Stimulated activated CD4-positive, alpha-beta T cell treated with anti-CD3 and anti-CD28 coated beads, Interleukin-2, amount 100 ng/mL, for 48 hours (primary cell): ENCODE measurements at regions not wholly inside any gene's neighbourhood (a gene's known extent, or its start where the extent isn't known, plus 50 kb on each side); places are given as distances from the start of the nearest gene placed in this dataset.
"Not testable (repeated sequence)": the region's sequence is repeated elsewhere in the genome, so short reads cannot be mapped to it uniquely, and the experiment has no call there.

Source experiments
- DNase-seq, 2 donors: peaks; one replicate each; pipeline ENCODE4 v3.0.0-alpha.2; 2020

DNA sequence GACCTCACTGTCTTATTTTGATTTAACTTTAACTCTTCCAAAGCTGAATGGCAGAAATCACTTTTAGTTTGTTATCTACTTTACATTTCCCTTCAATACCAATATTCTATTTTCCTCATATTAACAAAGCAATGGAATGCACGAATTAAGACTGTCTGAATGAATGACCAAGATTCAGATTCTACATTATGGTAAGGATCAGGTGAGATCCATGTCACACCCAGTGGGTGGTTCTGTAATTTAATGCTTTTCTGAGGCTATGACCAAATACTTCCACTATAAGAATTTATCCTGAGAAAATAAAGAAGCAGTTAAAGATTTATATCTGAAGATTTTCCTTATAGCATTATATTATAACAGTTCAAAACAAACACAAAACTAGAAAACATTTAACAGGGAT is 90.2 kb upstream of the NUPR2 start:
- DNase-seq = no peak

DNA sequence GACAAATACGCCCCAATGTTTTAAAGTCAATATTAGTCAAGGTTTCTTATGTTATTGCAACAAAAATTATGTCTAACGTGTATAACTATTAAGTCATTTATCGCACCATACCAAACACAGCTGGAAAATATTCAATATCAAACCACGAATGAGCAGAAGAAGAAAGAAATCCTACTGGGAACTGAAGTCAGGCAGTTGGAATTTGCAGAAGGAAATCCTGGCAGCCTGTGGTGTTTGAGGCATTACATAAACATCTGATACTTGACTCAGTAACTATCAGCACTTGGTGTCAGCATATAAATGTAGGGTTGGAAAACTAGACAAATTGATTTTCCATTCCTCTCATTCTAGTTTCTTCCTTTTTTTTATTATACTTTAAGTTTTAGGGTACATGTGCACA is 83.4 kb upstream of the NUPR2 start:
- no peak for DNase-seq

- not testable (repeated sequence) for DNase-seq
Observed at GRCh38 chr7:56196195-56196594, 80.0 kb upstream of the NUPR2 start.

DNA sequence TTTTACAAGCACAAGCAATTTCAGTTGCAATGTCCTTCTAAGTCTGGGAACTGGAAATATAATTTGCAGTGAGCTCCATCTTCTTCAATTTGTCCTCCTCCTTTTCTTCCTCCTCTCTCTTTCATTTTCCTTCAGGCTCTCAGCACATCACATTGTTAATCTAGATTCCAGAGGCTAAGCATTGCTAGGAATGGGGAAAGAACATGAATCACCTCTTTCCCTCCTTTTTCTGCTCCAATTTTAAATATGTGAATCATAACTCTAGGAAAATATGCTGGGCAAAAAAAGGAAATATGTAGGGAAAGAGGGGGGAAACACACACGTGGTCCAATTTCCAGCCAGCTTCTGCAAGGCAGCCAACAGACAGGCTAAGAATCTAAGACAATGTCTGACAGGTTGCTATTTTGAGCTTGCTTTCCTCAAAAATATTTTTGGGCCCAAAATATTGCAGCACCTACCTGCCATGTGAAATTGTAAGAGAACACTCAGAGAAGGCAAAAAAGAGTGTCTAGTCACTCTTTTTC is 72.7 kb upstream of the NUPR2 start:
- no peak for DNase-seq

GRCh38 chr7:56188376-56188775 is 72.2 kb upstream of the NUPR2 start:
- no peak for DNase-seq

DNA sequence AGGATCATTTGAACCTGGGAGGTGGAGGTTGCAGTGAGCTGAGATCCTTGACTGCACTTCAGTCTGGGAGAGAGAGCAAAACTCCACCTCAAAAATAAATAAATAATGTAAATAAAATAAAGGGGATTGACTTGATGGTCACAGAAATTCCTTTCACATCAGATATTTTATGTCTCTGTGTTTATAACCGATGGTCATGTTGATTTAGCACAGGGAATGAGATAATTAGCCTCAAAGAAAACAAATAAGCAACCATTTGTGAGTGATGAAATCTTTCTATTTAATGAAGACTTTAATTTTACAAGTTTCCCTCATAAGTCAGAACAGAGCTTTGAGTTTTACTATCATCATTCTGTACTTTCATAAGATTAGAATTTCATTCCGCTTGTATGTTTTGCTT is 64.8 kb upstream of the NUPR2 start:
- DNase-seq = no peak

DNA sequence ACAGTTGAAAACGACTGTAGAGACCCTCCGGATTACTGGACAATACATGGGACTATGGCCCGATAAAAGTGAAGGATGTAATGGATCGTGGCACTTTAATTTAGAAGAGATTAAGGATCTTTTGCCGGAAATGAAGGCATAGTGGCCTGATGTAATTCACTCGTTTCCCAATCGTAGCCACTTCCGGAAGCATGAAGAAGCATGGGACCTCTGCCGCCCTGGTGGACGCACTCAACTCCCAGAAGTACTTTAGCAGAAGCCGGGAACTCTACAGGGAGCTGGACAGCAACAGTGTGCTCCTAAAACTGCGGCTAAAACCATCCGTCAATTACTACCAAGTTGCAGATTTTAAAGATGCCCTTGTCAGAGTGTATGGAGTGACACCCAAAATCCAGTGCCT is 59.6 kb upstream of the NUPR2 start:
- no peak for DNase-seq

- DNase-seq = no peak
Observed at GRCh38 chr7:56174875-56175760, 58.9 kb upstream of the NUPR2 start.

DNA sequence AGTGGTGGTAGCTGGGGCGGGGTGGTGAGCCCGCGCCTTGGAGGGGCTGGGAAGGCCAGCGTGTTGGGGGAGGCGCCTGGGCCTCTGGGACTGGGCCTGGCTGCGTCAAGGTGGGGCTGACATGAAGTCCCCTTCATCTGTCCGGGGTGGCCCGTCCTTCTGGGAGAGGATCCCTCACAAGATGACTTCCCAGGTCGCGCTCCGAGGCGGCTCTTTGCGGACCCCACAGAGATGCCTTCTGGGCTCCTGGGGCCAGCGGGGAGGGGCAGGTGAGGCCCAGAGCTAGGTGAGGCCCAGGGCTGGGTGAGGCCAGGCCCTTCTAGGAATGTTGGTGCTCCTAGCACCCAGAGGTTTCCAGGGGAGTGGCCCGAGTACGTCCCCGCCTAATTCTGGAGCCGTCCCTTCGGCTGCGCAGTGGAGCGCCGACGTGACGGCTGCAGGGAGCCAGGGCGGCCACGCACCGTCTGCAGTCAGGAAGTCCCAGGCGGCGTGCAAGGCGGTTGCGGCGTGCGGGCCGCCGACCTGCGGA is 58.2 kb upstream of the NUPR2 start:
- DNase-seq = no peak
